HEK293 (cell line): ENCODE measurements at regions not wholly inside any gene's neighbourhood (a gene's known extent, or its start where the extent isn't known, plus 50 kb on each side); places are given as distances from the start of the nearest gene placed in this dataset.

Experiments
- BCL11A ChIP-seq: fragments of 450-650 bp; formaldehyde crosslinking; IDR thresholded peaks from 2 replicates; pipeline ENCODE4 v1.5.1; 2016; ENCODE audit warnings: low read depth, missing biosample characterization, missing genetic modification characterization
- ZBTB21 ChIP-seq: fragments of 450-650 bp; formaldehyde crosslinking; IDR thresholded peaks from 2 replicates; pipeline ENCODE4 v1.5.1; 2017; ENCODE audit warnings: missing biosample characterization, missing genetic modification characterization
- ZNF140 ChIP-seq: fragments of 450-650 bp; formaldehyde crosslinking; IDR thresholded peaks from 2 replicates; pipeline ENCODE4 v1.5.1; 2016; ENCODE audit warnings: missing biosample characterization, missing genetic modification characterization
- ZNF184 ChIP-seq: fragments of 450-650 bp; IDR thresholded peaks from 2 replicates; pipeline ENCODE4 v1.5.1; 2018; ENCODE audit warnings: missing biosample characterization, mild to moderate bottlenecking, missing genetic modification characterization
- ZNF19 ChIP-seq: fragments of 450-650 bp; formaldehyde crosslinking; IDR thresholded peaks from 2 replicates; pipeline ENCODE4; 2016; ENCODE audit warnings: missing biosample characterization, missing genetic modification characterization, low read depth
- ZNF280C ChIP-seq: fragments of 450-650 bp; formaldehyde crosslinking; IDR thresholded peaks from 2 replicates; pipeline ENCODE4 v1.5.1; 2016; ENCODE audit warnings: missing biosample characterization, missing genetic modification characterization
- ZNF280D ChIP-seq: fragments of 450-650 bp; formaldehyde crosslinking; IDR thresholded peaks from 2 replicates; pipeline ENCODE4 v1.5.1; 2016; ENCODE audit warnings: missing biosample characterization, missing genetic modification characterization
- ZNF394 ChIP-seq: fragments of 450-650 bp; formaldehyde crosslinking; IDR thresholded peaks from 2 replicates; pipeline ENCODE4 v1.5.1; 2016; ENCODE audit warnings: missing biosample characterization, missing genetic modification characterization, mild to moderate bottlenecking, moderate library complexity, borderline replicate concordance
- ZNF423 ChIP-seq: fragments of 450-650 bp; formaldehyde crosslinking; IDR thresholded peaks from 2 replicates; pipeline ENCODE4 v1.5.1; 2016; ENCODE audit warnings: missing biosample characterization, missing genetic modification characterization
- ZNF510 ChIP-seq: fragments of 450-650 bp; formaldehyde crosslinking; IDR thresholded peaks from 2 replicates; pipeline ENCODE4 v1.5.1; 2018; ENCODE audit warnings: mild to moderate bottlenecking, missing genetic modification characterization, missing biosample characterization; ENCODE audit not compliant: insufficient replicate concordance
- ZNF518A ChIP-seq: fragments of 450-650 bp; formaldehyde crosslinking; conservative IDR thresholded peaks from 2 replicates; pipeline ENCODE4 v1.5.1; 2016; ENCODE audit warnings: low read depth, missing biosample characterization, missing genetic modification characterization
- ZNF548 ChIP-seq: fragments of 450-650 bp; formaldehyde crosslinking; IDR thresholded peaks from 2 replicates; pipeline ENCODE4 v1.5.1; 2016; ENCODE audit warnings: missing biosample characterization, missing genetic modification characterization
- ZSCAN18 ChIP-seq: fragments of 450-650 bp; formaldehyde crosslinking; IDR thresholded peaks from 2 replicates; pipeline ENCODE4 v1.5.1; 2016; ENCODE audit warnings: missing biosample characterization, missing genetic modification characterization
- ZSCAN23 ChIP-seq: fragments of 450-650 bp; formaldehyde crosslinking; IDR thresholded peaks from 2 replicates; pipeline ENCODE4 v1.5.1; 2016; ENCODE audit warnings: missing biosample characterization, missing genetic modification characterization

GRCh38 chr22:22981670-22982571 is 88.4 kb upstream of the GNAZ start (continued):
- 0 out of 2 replicates have a peak, but pooled peaks have one; percentile 64 for TF ChIP-seq ZNF280D
- TF ChIP-seq ZNF394 (tag by site-specific recombination), result no peak
- no peak for TF ChIP-seq ZNF423 (tag by site-specific recombination)
- no peak for TF ChIP-seq BCL11A (tag by site-specific recombination)
- TF ChIP-seq ZNF140, result no peak
- no peak for TF ChIP-seq ZSCAN18 (tag by site-specific recombination)
- TF ChIP-seq ZSCAN23 (tag by site-specific recombination), result no peak
- no peak for TF ChIP-seq ZNF280C (tag by site-specific recombination)
- no peak for TF ChIP-seq ZNF518A (tag by site-specific recombination)
- no peak for TF ChIP-seq ZNF19 (tag by site-specific recombination)
- TF ChIP-seq ZNF510 (tag by site-specific recombination), result peak; percentile 7
- no peak for TF ChIP-seq ZBTB21
- TF ChIP-seq ZNF184, result no peak
- TF ChIP-seq ZNF548 (tag by site-specific recombination), result no peak
